HFFc6 (cell line): ENCODE measurements at regions not wholly inside any gene's neighbourhood (a gene's known extent, or its start where the extent isn't known, plus 50 kb on each side); places are given as distances from the start of the nearest gene placed in this dataset.

Experiments used
- DNase-seq: peaks from one replicate; pipeline ENCODE4 v3.0.0-alpha.2; 2018
- H3K27ac Mint-ChIP-seq: 2 replicates; pipeline ENCODE4 v1.8.0; 2020; ENCODE audit warnings: mild to moderate bottlenecking, mixed read lengths
- H3K27me3 Mint-ChIP-seq: 2 replicates; pipeline ENCODE4 v1.8.0; 2021; ENCODE audit warnings: mild to moderate bottlenecking, moderate library complexity, mixed read lengths; ENCODE audit not compliant: insufficient read depth
- H3K36me3 Mint-ChIP-seq: 2 replicates; pipeline ENCODE4 v1.8.0; 2021; ENCODE audit warnings: low read depth, mixed read lengths
- H3K4me1 Mint-ChIP-seq: 2 replicates; pipeline ENCODE4 v1.8.0; 2020; ENCODE audit warnings: low read depth, mixed read lengths
- H3K4me3 Mint-ChIP-seq: 2 replicates; pipeline ENCODE4 v1.8.0; 2020; ENCODE audit warnings: mild to moderate bottlenecking, moderate library complexity, mixed read lengths
- H3K9me3 Mint-ChIP-seq: 2 replicates; pipeline ENCODE4 v1.8.0; 2020; ENCODE audit warnings: mild to moderate bottlenecking, mixed read lengths
- TF ChIP-seq, protein P1 (sequence below): fragments of 200-600 bp; sonication (generic); IDR thresholded peaks from 2 replicates; pipeline ENCODE4 v1.5.0; 2021; ENCODE audit warnings: antibody characterized with exemption, mild to moderate bottlenecking

DNA sequence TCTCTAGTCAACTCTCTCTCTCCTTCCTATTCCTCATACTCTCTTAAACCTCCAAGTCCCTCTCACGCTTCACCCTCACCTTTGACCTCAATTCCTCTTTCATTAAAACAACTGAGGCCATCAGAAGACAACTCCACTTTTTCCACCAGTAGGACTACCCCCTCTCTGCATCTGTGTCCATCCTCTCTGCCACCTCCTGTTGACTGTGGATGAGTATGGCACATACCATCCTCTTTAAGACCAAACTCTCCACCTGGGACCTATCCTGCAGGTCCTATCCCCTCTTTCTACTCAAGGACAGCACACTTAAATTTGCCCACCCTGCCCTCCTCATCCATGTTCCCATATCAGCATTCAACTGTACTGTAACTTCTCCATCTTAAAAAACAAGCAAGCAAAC is 89.2 kb downstream of the FOXD1 start:
- Mint-ChIP-seq H3K36me3 (no peaks in the 10 kb centered on the region; the same call in 1 of the 2 replicates), H3K27ac (no peak overlapping the region), H3K9me3 (no peaks in the 10 kb centered on the region), H3K4me1 (peaks cover 21% of the 10 kb centered on the region), H3K4me3 (no peak overlapping the region), H3K27me3 (peaks cover 3% of the 10 kb centered on the region)
- DNase-seq, result no peak
- TF ChIP-seq, protein P1, sequence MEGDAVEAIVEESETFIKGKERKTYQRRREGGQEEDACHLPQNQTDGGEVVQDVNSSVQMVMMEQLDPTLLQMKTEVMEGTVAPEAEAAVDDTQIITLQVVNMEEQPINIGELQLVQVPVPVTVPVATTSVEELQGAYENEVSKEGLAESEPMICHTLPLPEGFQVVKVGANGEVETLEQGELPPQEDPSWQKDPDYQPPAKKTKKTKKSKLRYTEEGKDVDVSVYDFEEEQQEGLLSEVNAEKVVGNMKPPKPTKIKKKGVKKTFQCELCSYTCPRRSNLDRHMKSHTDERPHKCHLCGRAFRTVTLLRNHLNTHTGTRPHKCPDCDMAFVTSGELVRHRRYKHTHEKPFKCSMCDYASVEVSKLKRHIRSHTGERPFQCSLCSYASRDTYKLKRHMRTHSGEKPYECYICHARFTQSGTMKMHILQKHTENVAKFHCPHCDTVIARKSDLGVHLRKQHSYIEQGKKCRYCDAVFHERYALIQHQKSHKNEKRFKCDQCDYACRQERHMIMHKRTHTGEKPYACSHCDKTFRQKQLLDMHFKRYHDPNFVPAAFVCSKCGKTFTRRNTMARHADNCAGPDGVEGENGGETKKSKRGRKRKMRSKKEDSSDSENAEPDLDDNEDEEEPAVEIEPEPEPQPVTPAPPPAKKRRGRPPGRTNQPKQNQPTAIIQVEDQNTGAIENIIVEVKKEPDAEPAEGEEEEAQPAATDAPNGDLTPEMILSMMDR, result no peak; the same call in 1 of the 2 replicates

DNA sequence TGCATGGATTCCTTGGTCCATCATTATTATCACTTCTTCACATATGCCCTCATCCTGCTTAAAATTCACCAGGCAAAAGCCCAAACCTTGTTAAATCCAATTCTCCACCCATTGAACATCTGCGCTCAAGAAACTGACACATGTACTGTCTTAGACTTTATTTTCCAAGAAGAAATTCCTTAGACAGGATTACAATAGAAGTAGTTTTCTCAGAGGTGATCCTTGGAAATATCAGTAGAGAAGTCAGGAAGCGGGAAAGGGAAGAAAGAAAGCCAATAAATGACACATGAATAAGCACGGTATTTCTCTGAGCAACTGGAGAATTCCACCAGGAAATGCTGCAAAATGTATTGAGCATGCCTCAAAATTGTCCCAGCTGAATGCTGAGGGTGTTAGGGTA is 90.2 kb downstream of the FOXD1 start:
- H3K36me3 Mint-ChIP-seq, result no peaks in the 10 kb centered on the region; the same call in 1 of the 2 replicates
- no peak overlapping the region for H3K27ac Mint-ChIP-seq
- TF ChIP-seq, protein P1, result no peak
- no peak for DNase-seq
- peaks cover 3% of the 10 kb centered on the region for H3K27me3 Mint-ChIP-seq
- no peak overlapping the region for H3K4me3 Mint-ChIP-seq
- no peaks in the 10 kb centered on the region for H3K9me3 Mint-ChIP-seq
- peaks cover 16% of the 10 kb centered on the region for H3K4me1 Mint-ChIP-seq

DNA sequence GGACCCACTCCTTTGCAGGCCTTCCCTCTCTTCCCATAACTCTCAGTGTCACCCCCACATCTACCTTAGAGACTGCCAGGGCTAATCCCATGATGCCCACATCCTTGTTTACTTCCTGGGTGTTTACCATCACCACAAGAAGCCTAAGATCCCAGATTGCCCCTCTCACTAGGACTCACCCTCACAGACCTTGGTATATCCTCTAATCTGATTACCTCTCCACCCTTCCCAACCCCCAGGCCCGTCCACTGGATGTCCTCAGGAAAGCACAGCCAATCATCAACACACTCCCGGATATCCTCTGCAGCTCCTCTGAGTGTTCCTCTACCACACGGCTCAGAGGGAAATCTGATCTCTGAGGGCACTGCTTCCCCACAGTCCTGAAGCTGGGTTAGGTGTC is 91.0 kb downstream of the FOXD1 start:
- DNase-seq, result no peak
- TF ChIP-seq, protein P1, result no peak
- Mint-ChIP-seq H3K27ac (no peak overlapping the region), H3K9me3 (no peaks in the 10 kb centered on the region), H3K27me3 (peaks cover 3% of the 10 kb centered on the region), H3K4me1 (peaks cover 16% of the 10 kb centered on the region), H3K36me3 (no peaks in the 10 kb centered on the region; the same call in 1 of the 2 replicates), H3K4me3 (no peak overlapping the region)

DNA sequence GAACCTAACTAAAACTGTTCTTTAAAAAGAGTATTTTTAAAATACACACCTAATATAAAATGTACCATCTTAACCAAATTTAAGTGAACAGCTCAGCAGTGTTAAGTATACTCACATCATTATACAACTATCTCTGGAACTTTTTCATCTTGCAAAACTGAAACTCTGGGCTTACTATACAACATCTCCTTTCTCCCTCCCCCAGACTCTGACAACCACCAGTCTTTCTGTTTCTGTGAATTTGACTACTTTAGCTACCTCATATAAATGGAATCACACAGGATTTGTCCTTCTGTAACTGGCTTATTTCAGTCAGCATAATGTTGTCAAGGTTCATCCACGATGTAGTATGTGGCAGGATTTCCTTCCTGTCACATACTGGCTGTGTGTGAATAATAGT is 93.5 kb downstream of the FOXD1 start:
- H3K9me3 Mint-ChIP-seq, result peaks cover 19% of the 10 kb centered on the region
- peaks cover 3% of the 10 kb centered on the region for H3K27me3 Mint-ChIP-seq
- TF ChIP-seq, protein P1, result no peak
- H3K36me3 Mint-ChIP-seq, result peaks cover 14% of the 10 kb centered on the region
- H3K4me3 Mint-ChIP-seq, result no peak overlapping the region
- peaks cover 16% of the 10 kb centered on the region for H3K4me1 Mint-ChIP-seq
- no peak for DNase-seq
- H3K27ac Mint-ChIP-seq, result no peak overlapping the region

DNA sequence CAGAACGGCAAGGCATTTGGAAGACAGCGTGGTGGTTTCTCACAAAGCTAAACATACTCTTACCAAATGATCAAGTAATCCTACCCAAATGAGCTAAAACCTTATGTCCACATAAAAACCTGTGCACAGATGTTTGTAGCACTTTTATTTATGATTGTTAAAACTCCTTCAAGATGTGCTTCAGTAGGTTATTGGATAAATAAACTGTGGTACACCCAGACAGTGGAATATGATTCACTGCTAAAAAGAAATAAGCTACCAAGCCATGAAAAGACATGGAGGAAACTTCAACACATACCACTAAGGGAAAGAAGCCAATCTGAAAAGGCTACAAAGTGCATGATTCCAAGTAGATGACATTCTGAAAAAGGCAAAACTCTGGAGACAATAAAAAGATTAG is 94.2 kb downstream of the FOXD1 start:
- H3K27ac Mint-ChIP-seq, result no peak overlapping the region
- H3K36me3 Mint-ChIP-seq, result peaks cover 20% of the 10 kb centered on the region
- no peak overlapping the region for H3K4me3 Mint-ChIP-seq
- peaks cover 26% of the 10 kb centered on the region for H3K9me3 Mint-ChIP-seq
- peaks cover 16% of the 10 kb centered on the region for H3K4me1 Mint-ChIP-seq
- no peak for DNase-seq
- TF ChIP-seq, protein P1, result no peak
- peaks cover 5% of the 10 kb centered on the region for H3K27me3 Mint-ChIP-seq
